GM19324 (cell line): ENCODE measurements at regions not wholly inside any gene's neighbourhood (a gene's known extent, or its start where the extent isn't known, plus 50 kb on each side); places are given as distances from the start of the nearest gene placed in this dataset.
"Not testable (repeated sequence)": the region's sequence is repeated elsewhere in the genome, so short reads cannot be mapped to it uniquely, and the experiment has no call there.

Experiments used
- ATAC-seq: cut with Tn5 transposase; IDR thresholded peaks from one replicate; pipeline ENCODE4 v1.9.1; 2021; ENCODE audit warnings: mild to moderate bottlenecking, moderate library complexity; ENCODE audit not compliant: unreplicated experiment, low FRiP score

GRCh38 chrX:124679199-124679598 lies 332.8 kb downstream of the SH2D1A start:
- ATAC-seq = no peak

- ATAC-seq = no peak
Measured at GRCh38 chrX:124680287-124680686, 333.9 kb downstream of the SH2D1A start.

GRCh38 chrX:124690495-124690894 lies 344.1 kb downstream of the SH2D1A start:
- no peak for ATAC-seq

- no peak for ATAC-seq
Measured at GRCh38 chrX:124699876-124700275, 353.5 kb downstream of the SH2D1A start.

- ATAC-seq = no peak
Measured at GRCh38 chrX:124717537-124717936, 371.2 kb downstream of the SH2D1A start.

- no peak for ATAC-seq
Measured at GRCh38 chrX:124719060-124719459, 372.7 kb downstream of the SH2D1A start.

- no peak for ATAC-seq
Measured at GRCh38 chrX:124720532-124720931, 374.2 kb downstream of the SH2D1A start.

- ATAC-seq = no peak
Measured at GRCh38 chrX:124725502-124725901, 379.1 kb downstream of the SH2D1A start.

- ATAC-seq = no peak
Measured at GRCh38 chrX:124726292-124726691, 379.9 kb downstream of the SH2D1A start.

- no peak for ATAC-seq
Measured at GRCh38 chrX:124726881-124727280, 380.5 kb downstream of the SH2D1A start.

GRCh38 chrX:124736553-124737270 lies 390.3 kb downstream of the SH2D1A start:
- no peak for ATAC-seq

GRCh38 chrX:124737771-124738170 lies 391.4 kb downstream of the SH2D1A start:
- no peak for ATAC-seq

GRCh38 chrX:124747295-124747694 lies 400.9 kb downstream of the SH2D1A start:
- ATAC-seq = no peak

- ATAC-seq = no peak
Measured at GRCh38 chrX:124764354-124764753, 418.0 kb downstream of the SH2D1A start.

- no peak for ATAC-seq
Measured at GRCh38 chrX:124769166-124769565, 422.8 kb downstream of the SH2D1A start.

- no peak for ATAC-seq
Measured at GRCh38 chrX:124771292-124771691, 424.9 kb downstream of the SH2D1A start.

GRCh38 chrX:124788253-124788652 lies 441.9 kb downstream of the SH2D1A start:
- ATAC-seq = not testable (repeated sequence)

- ATAC-seq = not testable (repeated sequence)
Measured at GRCh38 chrX:124789874-124790273, 443.5 kb downstream of the SH2D1A start.

GRCh38 chrX:124791492-124792095 lies 445.2 kb downstream of the SH2D1A start:
- ATAC-seq = no peak

- ATAC-seq = no peak
Measured at GRCh38 chrX:124796989-124797388, 450.6 kb downstream of the SH2D1A start.

GRCh38 chrX:124804962-124805361 lies 458.6 kb downstream of the SH2D1A start:
- no peak for ATAC-seq

- no peak for ATAC-seq
Measured at GRCh38 chrX:124805486-124805885, 459.1 kb downstream of the SH2D1A start.
